NB4 (cell line): ENCODE measurements at regions not wholly inside any gene's neighbourhood (a gene's known extent, or its start where the extent isn't known, plus 50 kb on each side); places are given as distances from the start of the nearest gene placed in this dataset.

Experiments used
- CTCF ChIP-seq: IDR thresholded peaks from one replicate; pipeline ENCODE4 v1.5.1; 2012; ENCODE audit warnings: low read depth, low read length
- MYC ChIP-seq: IDR thresholded peaks from 2 replicates; pipeline ENCODE4 v1.6.1; 2011; ENCODE audit warnings: low read depth, low read length
- POLR2A ChIP-seq: IDR thresholded peaks from 2 replicates; pipeline ENCODE4 v1.6.1; 2011; ENCODE audit warnings: mild to moderate bottlenecking; ENCODE audit not compliant: insufficient read length; ENCODE audit errors: extremely low read depth
- TF ChIP-seq, protein P1 (sequence below): IDR thresholded peaks from 2 replicates; pipeline ENCODE4 v1.6.1; 2011; ENCODE audit warnings: low read depth, low read length

DNA sequence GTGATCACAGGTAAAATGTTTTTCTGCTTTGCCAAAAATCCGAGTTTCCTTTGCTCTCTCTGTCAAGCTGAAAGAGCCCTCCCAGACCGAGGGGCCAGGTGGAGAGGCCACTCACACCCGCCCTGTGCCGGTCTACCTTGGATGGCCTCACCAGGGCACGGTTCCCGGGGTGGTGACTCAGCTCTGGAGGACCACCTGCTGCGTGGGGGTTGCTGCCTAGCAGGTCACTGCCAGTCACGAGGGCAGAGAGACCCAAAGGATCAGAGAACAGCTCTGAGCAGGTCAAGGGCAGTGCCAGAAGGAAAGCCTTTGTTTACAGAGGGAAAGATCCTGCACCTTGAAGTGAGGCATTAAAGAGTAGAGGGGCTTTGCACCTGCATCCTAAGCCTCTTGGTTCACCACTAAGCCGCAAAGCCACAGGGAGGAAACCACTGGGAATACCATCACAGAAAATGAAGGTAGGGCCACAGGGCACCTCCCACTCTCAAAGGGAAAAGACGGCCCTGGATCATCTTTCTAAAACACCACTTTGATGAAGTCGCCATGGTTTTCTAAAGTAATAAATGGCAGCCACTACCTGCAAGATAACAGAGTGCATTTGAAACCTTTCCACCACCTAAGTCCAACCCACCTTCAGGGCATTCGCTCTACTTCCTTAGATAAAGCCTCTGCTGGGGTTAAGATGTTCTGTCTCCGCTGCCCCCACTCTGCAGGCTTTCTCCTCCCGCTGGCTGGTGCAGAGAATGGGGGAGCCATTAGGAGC is 160.3 kb upstream of the KLF14 start:
- no peak for TF ChIP-seq POLR2A
- TF ChIP-seq, protein P1, sequence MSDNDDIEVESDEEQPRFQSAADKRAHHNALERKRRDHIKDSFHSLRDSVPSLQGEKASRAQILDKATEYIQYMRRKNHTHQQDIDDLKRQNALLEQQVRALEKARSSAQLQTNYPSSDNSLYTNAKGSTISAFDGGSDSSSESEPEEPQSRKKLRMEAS, result no peak
- no peak for TF ChIP-seq CTCF
- no peak for TF ChIP-seq MYC
